ENCODE measurements at regions not wholly inside any gene's neighbourhood (a gene's known extent, or its start where the extent isn't known, plus 50 kb on each side); places are given as distances from the start of the nearest gene placed in this dataset.

GRCh38 chr12:86666316-86666715 is 410.1 kb upstream of the MGAT4C start:
- Histone ChIP-seq H3K4me2 (ENCODE audit: low read length) (no peak overlapping the region), H3F3A (ENCODE audit: control insufficient read depth, insufficient read depth) (no peaks in the 10 kb centered on the region)

GRCh38 chr12:86663716-86664115 is 407.5 kb upstream of the MGAT4C start:
- Histone ChIP-seq H4K20me1 (ENCODE audit: control insufficient read depth, insufficient read depth, low read depth, low read length) (no peaks in the 10 kb centered on the region), H3K79me2 (ENCODE audit: control insufficient read depth, low read length) (no peaks in the 10 kb centered on the region), H3K9me3 (ENCODE audit: control insufficient read depth, insufficient read depth, low read length) (no peaks in the 10 kb centered on the region), H3K4me2 (ENCODE audit: low read length) (no peak overlapping the region), H3K9me2 (replicated peaks; ENCODE audit: control insufficient read depth, low read length) (no peaks in the 10 kb centered on the region), H3K27ac (ENCODE audit: low read depth, low read length) (no peak overlapping the region), H3K4me3 (ENCODE audit: low read length) (no peak overlapping the region), H3K4me1 (ENCODE audit: control insufficient read depth, low read length) (no peaks in the 10 kb centered on the region), H3K36me3 (ENCODE audit: control insufficient read depth, low read length) (no peaks in the 10 kb centered on the region), H3F3A (ENCODE audit: control insufficient read depth, insufficient read depth) (no peaks in the 10 kb centered on the region), H3K27me3 (ENCODE audit: control insufficient read depth, low read length) (no peaks in the 10 kb centered on the region)
- TF ChIP-seq EZH2phosphoT487 (IDR thresholded peaks at IDR 0.05; ENCODE audit: borderline replicate concordance, low read length) (no peak), CTCF (IDR thresholded peaks at IDR 0.05; ENCODE audit: low read depth, low read length, poor library complexity, severe bottlenecking) (no peak)

More at GRCh38 chr12:86666316-86666715, 410.1 kb upstream of the MGAT4C start:
- H4K20me1 ChIP-seq (ENCODE audit: control insufficient read depth, insufficient read depth, low read depth, low read length): no peaks in the 10 kb centered on the region
- H3K9me3 ChIP-seq (ENCODE audit: control insufficient read depth, insufficient read depth, low read length): peaks cover 3% of the 10 kb centered on the region; the same call in 1 of the 2 replicates
- H3K4me3 ChIP-seq (ENCODE audit: low read length): no peak overlapping the region
- no peaks in the 10 kb centered on the region for H3K9me2 ChIP-seq (replicated peaks; ENCODE audit: control insufficient read depth, low read length)
- no peak for TF ChIP-seq EZH2phosphoT487 (IDR thresholded peaks at IDR 0.05; ENCODE audit: borderline replicate concordance, low read length)
- TF ChIP-seq CTCF (IDR thresholded peaks at IDR 0.05; ENCODE audit: low read depth, low read length, poor library complexity, severe bottlenecking): no peak
- no peaks in the 10 kb centered on the region for H3K36me3 ChIP-seq (ENCODE audit: control insufficient read depth, low read length)
- no peaks in the 10 kb centered on the region for H3K4me1 ChIP-seq (ENCODE audit: control insufficient read depth, low read length)
- H3K79me2 ChIP-seq (ENCODE audit: control insufficient read depth, low read length): no peaks in the 10 kb centered on the region
- H3K27me3 ChIP-seq (ENCODE audit: control insufficient read depth, low read length): no peaks in the 10 kb centered on the region
- no peak overlapping the region for H3K27ac ChIP-seq (ENCODE audit: low read depth, low read length)

- no peaks in the 10 kb centered on the region for H3K36me3 ChIP-seq (ENCODE audit: control insufficient read depth, low read length)
- H3K27ac ChIP-seq (ENCODE audit: low read depth, low read length): no peak overlapping the region
- no peaks in the 10 kb centered on the region for H4K20me1 ChIP-seq (ENCODE audit: control insufficient read depth, insufficient read depth, low read depth, low read length)
- H3K4me1 ChIP-seq (ENCODE audit: control insufficient read depth, low read length): no peaks in the 10 kb centered on the region
- H3K9me3 ChIP-seq (ENCODE audit: control insufficient read depth, insufficient read depth, low read length): no peaks in the 10 kb centered on the region
- no peak overlapping the region for H3K4me2 ChIP-seq (ENCODE audit: low read length)
- no peak for TF ChIP-seq EZH2phosphoT487 (IDR thresholded peaks at IDR 0.05; ENCODE audit: borderline replicate concordance, low read length)
- TF ChIP-seq CTCF (IDR thresholded peaks at IDR 0.05; ENCODE audit: low read depth, low read length, poor library complexity, severe bottlenecking): no peak
- no peaks in the 10 kb centered on the region for H3K27me3 ChIP-seq (ENCODE audit: control insufficient read depth, low read length)
- H3K9me2 ChIP-seq (replicated peaks; ENCODE audit: control insufficient read depth, low read length): no peaks in the 10 kb centered on the region
- no peaks in the 10 kb centered on the region for H3K79me2 ChIP-seq (ENCODE audit: control insufficient read depth, low read length)
- H3K4me3 ChIP-seq (ENCODE audit: low read length): no peak overlapping the region
- no peaks in the 10 kb centered on the region for H3F3A ChIP-seq (ENCODE audit: control insufficient read depth, insufficient read depth)
Measured at GRCh38 chr12:86663173-86663572, 407.0 kb upstream of the MGAT4C start.

GRCh38 chr12:86662464-86662863 is 406.3 kb upstream of the MGAT4C start:
- no peaks in the 10 kb centered on the region for H3K27me3 ChIP-seq (ENCODE audit: control insufficient read depth, low read length)
- no peaks in the 10 kb centered on the region for H3K36me3 ChIP-seq (ENCODE audit: control insufficient read depth, low read length)
- TF ChIP-seq CTCF (IDR thresholded peaks at IDR 0.05; ENCODE audit: low read depth, low read length, poor library complexity, severe bottlenecking) (no peak), EZH2phosphoT487 (IDR thresholded peaks at IDR 0.05; ENCODE audit: borderline replicate concordance, low read length) (no peak)
- H3K79me2 ChIP-seq (ENCODE audit: control insufficient read depth, low read length): no peaks in the 10 kb centered on the region
- no peaks in the 10 kb centered on the region for H3K9me2 ChIP-seq (replicated peaks; ENCODE audit: control insufficient read depth, low read length)
- no peak overlapping the region for H3K4me3 ChIP-seq (ENCODE audit: low read length)
- no peak overlapping the region for H3K27ac ChIP-seq (ENCODE audit: low read depth, low read length)
- H3F3A ChIP-seq (ENCODE audit: control insufficient read depth, insufficient read depth): no peaks in the 10 kb centered on the region
- no peak overlapping the region for H3K4me2 ChIP-seq (ENCODE audit: low read length)
- no peaks in the 10 kb centered on the region for H3K9me3 ChIP-seq (ENCODE audit: control insufficient read depth, insufficient read depth, low read length)
- no peaks in the 10 kb centered on the region for H4K20me1 ChIP-seq (ENCODE audit: control insufficient read depth, insufficient read depth, low read depth, low read length)
- no peaks in the 10 kb centered on the region for H3K4me1 ChIP-seq (ENCODE audit: control insufficient read depth, low read length)

All from DOHH2 (cell line).